MM.1S (cell line): ENCODE measurements at regions not wholly inside any gene's neighbourhood (a gene's known extent, or its start where the extent isn't known, plus 50 kb on each side); places are given as distances from the start of the nearest gene placed in this dataset.

ENCODE experiments used
- DNase-seq: peaks from one replicate; pipeline ENCODE4 v3.0.0-alpha.2; 2015
- H2AFZ ChIP-seq: fragments of 300-600 bp; sonication (generic); 2 replicates; pipeline ENCODE4 v1.6.0; 2016; ENCODE audit warnings: antibody characterized with exemption, low read length
- H3F3A ChIP-seq: fragments of 300-600 bp; sonication (generic); 2 replicates; pipeline ENCODE4 v1.6.1; 2016; ENCODE audit warnings: mild to moderate bottlenecking, antibody characterized with exemption, low read length, moderate library complexity, mixed read lengths; ENCODE audit not compliant: insufficient read depth
- H3K27ac ChIP-seq: fragments of 300-600 bp; sonication (generic); 2 replicates; pipeline ENCODE4 v1.5.1; 2016; ENCODE audit warnings: mild to moderate bottlenecking, low read length
- H3K27me3 ChIP-seq: fragments of 300-600 bp; sonication (generic); replicated peaks from 2 replicates; pipeline ENCODE4 v1.6.0; 2016; ENCODE audit warnings: low read length; ENCODE audit not compliant: insufficient read depth
- H3K36me3 ChIP-seq: fragments of 300-600 bp; sonication (generic); replicated peaks from 2 replicates; pipeline ENCODE4 v1.6.1; 2016; ENCODE audit warnings: mild to moderate bottlenecking, low read length, mixed read lengths; ENCODE audit not compliant: insufficient read depth
- H3K4me1 ChIP-seq: fragments of 300-600 bp; sonication (generic); 2 replicates; pipeline ENCODE4 v1.6.1; 2016; ENCODE audit warnings: low read length, mixed read lengths
- H3K4me2 ChIP-seq: fragments of 300-600 bp; sonication (generic); 2 replicates; pipeline ENCODE4 v1.6.0; 2016; ENCODE audit warnings: low read depth, low read length
- H3K4me3 ChIP-seq: fragments of 300-600 bp; sonication (generic); 2 replicates; pipeline ENCODE4 v1.5.1; 2016; ENCODE audit warnings: low read length, mixed read lengths
- H3K79me2 ChIP-seq: fragments of 300-600 bp; sonication (generic); 2 replicates; pipeline ENCODE4 v1.6.1; 2016; ENCODE audit warnings: mixed run types, low read length, mixed read lengths
- H3K9ac ChIP-seq: fragments of 300-600 bp; sonication (generic); 2 replicates; pipeline ENCODE4 v1.6.1; 2016; ENCODE audit warnings: low read length, mixed read lengths
- H3K9me2 ChIP-seq: fragments of 300-600 bp; sonication (generic); replicated peaks from 2 replicates; pipeline ENCODE4 v1.6.1; 2016; ENCODE audit warnings: mild to moderate bottlenecking, low read length, mixed read lengths; ENCODE audit not compliant: insufficient read depth
- H3K9me3 ChIP-seq: fragments of 300-600 bp; sonication (generic); replicated peaks from 2 replicates; pipeline ENCODE4 v1.6.1; 2016; ENCODE audit warnings: mild to moderate bottlenecking, low read length, mixed read lengths; ENCODE audit not compliant: insufficient read depth
- H4K20me1 ChIP-seq: fragments of 300-600 bp; sonication (generic); 2 replicates; pipeline ENCODE4 v1.6.1; 2016; ENCODE audit warnings: mild to moderate bottlenecking, low read length, moderate library complexity, mixed read lengths; ENCODE audit not compliant: insufficient read depth
- EZH2 ChIP-seq: fragments of 300-600 bp; sonication (generic); optimal IDR thresholded peaks from 2 replicates; pipeline ENCODE3; 2017; ENCODE audit warnings: low read depth, mild to moderate bottlenecking, antibody characterized with exemption, low read length, mixed read lengths
- EZH2phosphoT487 ChIP-seq: fragments of 300-600 bp; sonication (generic); IDR thresholded peaks from 2 replicates; pipeline ENCODE4 v1.6.1; 2018; ENCODE audit warnings: antibody characterized with exemption, low read length
- TF ChIP-seq, protein P1 (sequence below): fragments of 300-600 bp; sonication (generic); IDR thresholded peaks from 2 replicates; pipeline ENCODE4 v1.5.1; 2016; ENCODE audit warnings: antibody characterized with exemption, low read length, mixed read lengths

DNA sequence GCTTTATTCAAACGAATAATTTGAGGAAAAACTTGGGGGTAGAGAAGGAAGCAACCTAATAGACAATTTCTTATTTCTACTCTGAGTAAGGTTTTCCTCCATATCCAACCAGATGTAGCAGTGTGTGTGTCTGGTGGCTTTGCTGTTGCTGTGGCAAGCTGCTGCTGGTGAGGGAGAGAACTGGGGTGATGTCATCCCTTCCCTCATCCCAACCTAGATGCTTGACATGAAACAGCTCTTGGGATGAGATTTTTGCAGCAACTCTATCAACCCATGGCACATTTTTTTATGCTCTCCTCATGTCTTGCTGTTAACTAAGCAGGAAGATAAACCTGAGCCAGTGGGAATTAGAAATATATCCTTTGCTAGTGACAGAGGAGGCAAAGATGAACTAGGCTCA is 135.8 kb downstream of the PCSK1 start:
- Histone ChIP-seq H3K9ac (no peak overlapping the region), H4K20me1 (no peaks in the 10 kb centered on the region), H3K4me2 (peak overlapping the region; percentile 42; the same call in 1 of the 2 replicates), H3K4me1 (peaks cover 29% of the 10 kb centered on the region), H3K36me3 (no peaks in the 10 kb centered on the region), H3F3A (peaks cover 6% of the 10 kb centered on the region; the same call in 1 of the 2 replicates), H3K9me2 (no peaks in the 10 kb centered on the region), H3K27me3 (no peaks in the 10 kb centered on the region), H2AFZ (no peak overlapping the region), H3K79me2 (no peaks in the 10 kb centered on the region), H3K27ac (no peak overlapping the region), H3K4me3 (no peak overlapping the region), H3K9me3 (no peaks in the 10 kb centered on the region)
- no peak for DNase-seq
- TF ChIP-seq EZH2phosphoT487 (no peak), EZH2 (no peak)
- TF ChIP-seq, protein P1, sequence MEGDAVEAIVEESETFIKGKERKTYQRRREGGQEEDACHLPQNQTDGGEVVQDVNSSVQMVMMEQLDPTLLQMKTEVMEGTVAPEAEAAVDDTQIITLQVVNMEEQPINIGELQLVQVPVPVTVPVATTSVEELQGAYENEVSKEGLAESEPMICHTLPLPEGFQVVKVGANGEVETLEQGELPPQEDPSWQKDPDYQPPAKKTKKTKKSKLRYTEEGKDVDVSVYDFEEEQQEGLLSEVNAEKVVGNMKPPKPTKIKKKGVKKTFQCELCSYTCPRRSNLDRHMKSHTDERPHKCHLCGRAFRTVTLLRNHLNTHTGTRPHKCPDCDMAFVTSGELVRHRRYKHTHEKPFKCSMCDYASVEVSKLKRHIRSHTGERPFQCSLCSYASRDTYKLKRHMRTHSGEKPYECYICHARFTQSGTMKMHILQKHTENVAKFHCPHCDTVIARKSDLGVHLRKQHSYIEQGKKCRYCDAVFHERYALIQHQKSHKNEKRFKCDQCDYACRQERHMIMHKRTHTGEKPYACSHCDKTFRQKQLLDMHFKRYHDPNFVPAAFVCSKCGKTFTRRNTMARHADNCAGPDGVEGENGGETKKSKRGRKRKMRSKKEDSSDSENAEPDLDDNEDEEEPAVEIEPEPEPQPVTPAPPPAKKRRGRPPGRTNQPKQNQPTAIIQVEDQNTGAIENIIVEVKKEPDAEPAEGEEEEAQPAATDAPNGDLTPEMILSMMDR = no peak

DNA sequence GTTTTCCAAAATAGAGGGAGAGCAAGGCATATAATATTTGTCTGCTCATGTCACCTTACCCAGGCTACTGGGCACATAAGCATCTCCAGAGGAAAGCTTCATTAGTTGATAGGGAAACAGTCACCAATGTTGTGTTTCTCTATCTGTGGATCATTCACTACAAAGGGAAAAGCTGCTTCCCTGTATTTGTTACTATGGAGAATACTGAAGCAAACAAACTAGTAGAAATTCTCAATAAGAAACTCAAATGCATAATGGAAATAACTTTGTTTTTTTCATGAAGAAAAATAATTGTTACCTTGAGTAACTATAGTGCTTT is 138.2 kb downstream of the PCSK1 start:
- Histone ChIP-seq H3K27ac (no peak overlapping the region), H4K20me1 (no peaks in the 10 kb centered on the region), H3K4me3 (no peak overlapping the region), H3K4me1 (peaks cover 29% of the 10 kb centered on the region), H3F3A (peaks cover 6% of the 10 kb centered on the region; the same call in 1 of the 2 replicates), H3K9ac (no peak overlapping the region), H3K27me3 (no peaks in the 10 kb centered on the region), H3K9me2 (no peaks in the 10 kb centered on the region), H3K4me2 (no peak overlapping the region), H3K36me3 (no peaks in the 10 kb centered on the region), H3K79me2 (no peaks in the 10 kb centered on the region), H3K9me3 (no peaks in the 10 kb centered on the region), H2AFZ (no peak overlapping the region)
- TF ChIP-seq EZH2phosphoT487 (no peak), EZH2 (no peak)
- TF ChIP-seq, protein P1 = no peak
- no peak for DNase-seq

DNA sequence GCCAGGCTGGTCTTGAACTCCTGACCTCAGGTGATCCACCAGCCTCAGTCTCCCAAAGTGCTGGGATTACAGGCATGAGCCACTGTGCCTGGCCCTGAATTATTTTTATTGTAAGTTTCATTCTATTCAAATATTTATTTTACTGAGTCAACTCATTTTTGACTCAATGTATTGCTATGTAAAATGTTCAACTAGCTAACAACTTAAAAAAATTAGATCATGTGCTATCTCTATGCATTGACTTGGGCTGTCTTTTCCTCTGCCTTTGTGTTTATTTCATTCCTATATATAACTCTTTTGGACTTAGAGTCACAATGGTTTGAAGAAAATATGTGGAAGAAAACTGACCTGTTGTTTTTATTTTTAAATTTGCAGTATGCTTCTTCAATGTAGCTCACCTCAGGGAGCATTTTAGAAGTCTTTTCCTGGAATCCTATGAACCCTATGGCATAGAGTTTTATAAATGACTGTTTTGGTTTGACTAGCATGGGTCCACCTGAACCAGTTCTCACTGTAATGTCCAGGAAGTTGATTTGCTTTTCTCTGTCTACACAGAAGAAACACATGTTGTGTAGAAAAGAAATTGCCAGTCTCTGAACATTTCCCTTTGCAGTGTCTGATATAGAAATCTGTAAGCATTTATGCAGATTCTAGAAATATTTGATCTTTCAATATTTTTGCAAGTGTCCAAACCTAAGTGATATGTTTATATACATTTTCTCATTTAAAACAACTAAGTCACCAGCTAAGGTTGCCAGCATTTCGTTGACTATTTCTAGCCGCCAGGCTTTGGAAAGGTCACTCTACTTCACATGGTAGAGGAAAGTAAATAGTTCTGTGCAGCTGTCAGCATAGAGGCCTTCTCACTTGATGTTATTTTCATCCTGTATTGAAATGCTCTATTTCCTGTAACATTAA is 138.8 kb downstream of the PCSK1 start:
- peaks cover 6% of the 10 kb centered on the region; the same call in 1 of the 2 replicates for H3F3A ChIP-seq

More for the DNA sequence above, 138.8 kb downstream of the PCSK1 start:
- Histone ChIP-seq H3K27me3 (no peaks in the 10 kb centered on the region), H3K27ac (no peak overlapping the region), H3K9ac (no peak overlapping the region), H2AFZ (no peak overlapping the region), H3K4me3 (no peak overlapping the region), H4K20me1 (no peaks in the 10 kb centered on the region), H3K79me2 (no peaks in the 10 kb centered on the region), H3K4me2 (no peak overlapping the region), H3K36me3 (no peaks in the 10 kb centered on the region), H3K9me2 (no peaks in the 10 kb centered on the region), H3K9me3 (no peaks in the 10 kb centered on the region), H3K4me1 (peaks cover 29% of the 10 kb centered on the region)
- DNase-seq = no peak
- TF ChIP-seq, protein P1 = no peak
- no peak for TF ChIP-seq EZH2phosphoT487
- TF ChIP-seq EZH2 = no peak
